IPS-NIHi7 (cell line): ENCODE measurements at regions not wholly inside any gene's neighbourhood (a gene's known extent, or its start where the extent isn't known, plus 50 kb on each side); places are given as distances from the start of the nearest gene placed in this dataset.
"Not testable (repeated sequence)": the region's sequence is repeated elsewhere in the genome, so short reads cannot be mapped to it uniquely, and the experiment has no call there.

Experiments used
- DNase-seq: peaks from one replicate; pipeline ENCODE4 v3.0.0; 2012; ENCODE audit warnings: mixed read lengths; ENCODE audit errors: extremely low spot score

- peak; percentile 50 for DNase-seq
Measured at GRCh38 chr20:52010541-52010940, 181.0 kb downstream of the ZFP64 start.

- DNase-seq, result no peak
Measured at GRCh38 chr20:52008874-52009273, 182.7 kb downstream of the ZFP64 start.

GRCh38 chr20:52004715-52005114, 186.9 kb downstream of the ZFP64 start:
- no peak for DNase-seq

- no peak for DNase-seq
Measured at GRCh38 chr20:52004018-52004417, 187.6 kb downstream of the ZFP64 start.

GRCh38 chr20:52003415-52003814, 188.2 kb downstream of the ZFP64 start:
- DNase-seq, result no peak

DNA sequence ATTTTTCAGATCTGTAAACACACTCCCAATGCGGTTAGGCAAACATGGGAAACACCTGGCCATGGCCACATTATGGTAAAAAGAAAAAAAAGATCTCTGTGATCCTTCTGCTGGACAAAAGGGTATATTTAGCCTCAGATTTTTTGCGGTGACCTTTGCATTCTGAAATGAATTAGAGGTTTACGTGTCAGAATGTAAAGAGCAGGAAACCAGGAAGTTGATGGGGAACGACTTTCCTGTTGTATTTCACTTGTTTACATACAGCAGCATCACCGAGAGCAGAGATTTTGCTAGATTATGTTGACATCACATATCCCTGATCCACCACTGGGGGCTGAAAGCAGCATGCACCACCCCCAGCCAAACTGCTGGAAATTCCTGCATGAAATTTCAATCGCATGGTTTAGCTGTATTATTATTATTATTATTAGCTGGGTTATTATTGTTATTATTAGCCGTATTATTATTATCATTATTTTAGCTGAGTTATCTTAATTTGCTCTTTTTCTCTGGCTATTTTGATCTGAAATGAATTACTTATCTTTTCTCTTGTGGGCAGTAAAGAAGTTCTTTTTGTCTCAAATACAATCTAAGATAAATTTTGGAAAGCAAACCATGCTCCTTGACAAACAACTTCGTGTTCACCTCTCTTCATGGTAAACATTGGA, 189.4 kb downstream of the ZFP64 start:
- DNase-seq, result no peak

DNA sequence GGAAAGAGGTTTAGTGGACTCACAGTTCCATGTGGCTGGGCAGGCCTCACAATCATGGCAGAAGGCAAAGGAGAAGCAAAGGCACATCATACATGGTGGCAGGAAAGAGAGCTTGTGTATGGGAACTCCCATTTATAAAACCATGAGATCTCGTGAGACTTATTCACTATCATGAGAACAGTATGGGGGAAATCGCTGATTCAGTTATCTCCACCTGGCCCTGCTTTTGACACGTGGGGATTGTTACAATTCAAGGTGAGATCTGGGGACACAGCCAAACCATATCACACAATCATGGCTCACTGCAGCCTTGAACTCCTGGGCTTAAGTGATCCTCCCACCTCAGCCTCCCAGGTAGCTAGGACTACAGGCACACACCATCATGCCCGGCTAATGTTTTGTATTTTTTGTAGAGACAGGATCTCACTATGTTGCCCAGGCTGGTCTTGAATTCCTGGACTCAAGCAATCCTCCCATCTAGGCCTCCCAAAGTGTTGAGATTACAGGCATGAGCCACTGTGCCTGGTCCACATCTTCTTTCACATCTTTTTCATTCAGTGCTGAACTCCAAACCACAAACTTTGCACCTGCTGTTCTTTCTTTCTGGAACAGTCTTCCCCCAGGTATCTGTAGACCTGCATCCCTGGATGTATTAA, 194.2 kb downstream of the ZFP64 start:
- not testable (repeated sequence) for DNase-seq

- DNase-seq, result no peak
Measured at GRCh38 chr20:51995551-51995951, 193.2 kb upstream of the SALL4 start.

GRCh38 chr20:51994751-51995417, 192.6 kb upstream of the SALL4 start:
- DNase-seq, result no peak

DNA sequence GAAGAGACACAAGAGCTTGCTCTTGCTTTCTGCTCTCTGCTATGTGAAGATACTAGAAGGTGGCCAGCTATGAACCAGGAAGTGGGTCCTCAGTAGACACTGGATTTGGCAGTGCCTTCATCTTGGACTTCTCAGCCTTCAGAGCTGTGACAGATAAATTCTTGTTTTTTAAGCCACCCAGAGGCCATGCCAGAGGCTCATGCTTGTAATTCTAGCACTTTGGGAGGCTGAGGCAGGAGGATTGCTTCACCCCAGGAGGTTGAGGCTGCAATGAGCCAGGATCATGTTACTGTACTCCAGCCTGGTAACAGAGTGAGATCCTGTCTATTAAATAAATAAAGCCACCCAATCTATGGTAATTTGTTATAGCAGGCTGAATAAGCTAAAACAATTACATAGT, 185.5 kb upstream of the SALL4 start:
- DNase-seq, result no peak

- peak; percentile 53 for DNase-seq
Measured at GRCh38 chr20:51985013-51985415, 182.7 kb upstream of the SALL4 start.

- no peak for DNase-seq
Measured at GRCh38 chr20:51980277-51980676, 178.0 kb upstream of the SALL4 start.

DNA sequence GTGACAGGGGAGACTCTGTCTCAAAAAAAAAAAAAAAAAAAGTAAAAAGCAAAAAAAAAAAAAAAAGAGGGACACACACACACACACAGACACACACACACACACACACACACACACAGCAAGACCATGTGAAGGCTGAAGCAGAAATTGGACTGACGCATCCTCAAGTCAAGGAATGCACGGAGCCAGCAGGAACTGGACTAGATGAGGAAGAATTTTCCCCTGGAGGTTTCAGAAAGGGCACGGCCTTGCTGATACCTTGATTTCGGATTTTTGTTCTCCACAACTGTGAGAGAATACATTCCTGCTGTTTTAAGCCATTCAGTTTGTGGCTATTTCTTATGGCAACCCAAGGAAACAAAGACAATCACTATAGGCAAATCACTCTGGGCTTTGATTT, 176.9 kb upstream of the SALL4 start:
- no peak for DNase-seq

DNA sequence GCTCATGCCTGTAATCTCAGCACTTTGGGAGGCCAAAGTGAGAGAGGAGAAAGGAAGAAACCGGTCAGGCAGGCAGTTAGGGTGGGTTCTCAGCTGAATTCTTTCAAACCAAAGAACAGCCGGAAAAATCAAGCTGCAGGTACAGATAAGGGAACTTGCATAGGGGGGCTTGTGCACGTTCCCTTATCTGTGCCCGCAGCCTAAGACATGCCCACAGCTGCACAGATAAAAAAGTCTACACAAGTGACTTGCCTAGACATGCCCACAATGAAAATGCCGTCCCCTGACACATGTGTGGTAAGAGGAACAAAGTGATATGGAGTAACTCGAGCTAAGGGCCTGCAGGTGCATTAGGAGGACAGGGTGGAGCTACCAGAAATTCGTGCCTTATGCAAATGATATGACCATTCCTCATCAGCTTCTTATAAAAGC, 175.8 kb upstream of the SALL4 start:
- DNase-seq, result no peak

DNA sequence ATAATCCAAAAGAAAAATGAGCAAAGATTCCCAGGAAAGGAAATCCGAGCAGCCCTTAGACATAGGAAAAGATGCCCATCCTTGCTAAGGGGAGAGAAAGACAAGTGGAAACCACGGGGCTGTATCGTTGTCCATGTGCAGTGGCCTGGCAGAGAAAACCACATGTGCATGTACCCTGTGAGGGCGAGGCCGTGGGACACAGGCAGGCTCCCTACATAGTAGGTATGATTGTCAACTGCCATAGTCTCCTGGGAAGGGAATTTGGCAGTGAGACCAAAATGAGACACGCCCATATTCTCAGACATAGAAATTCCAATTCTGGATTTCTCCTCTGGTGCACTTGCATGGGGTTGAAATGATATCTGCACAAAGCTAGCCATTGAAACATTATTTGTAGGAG, 169.7 kb upstream of the SALL4 start:
- DNase-seq, result no peak

DNA sequence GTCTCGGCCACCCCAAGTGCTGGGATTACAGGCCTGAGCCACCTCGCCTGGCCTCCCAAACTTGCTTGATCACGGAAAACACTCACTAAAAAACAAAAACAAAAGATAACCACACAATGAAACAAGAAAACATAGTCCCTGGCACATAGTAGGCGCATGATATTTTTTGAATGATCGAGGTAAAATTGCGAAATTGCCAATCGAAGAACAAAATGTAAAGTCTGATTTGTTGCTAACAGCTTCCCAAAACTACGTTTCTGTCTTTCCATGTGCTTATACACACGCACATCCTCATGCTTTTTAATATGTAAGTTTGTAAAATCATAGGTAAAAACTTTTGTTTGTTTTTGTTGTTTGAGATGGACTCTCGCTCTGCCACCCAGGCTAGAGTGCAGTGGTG, 168.5 kb upstream of the SALL4 start:
- DNase-seq, result no peak

DNA sequence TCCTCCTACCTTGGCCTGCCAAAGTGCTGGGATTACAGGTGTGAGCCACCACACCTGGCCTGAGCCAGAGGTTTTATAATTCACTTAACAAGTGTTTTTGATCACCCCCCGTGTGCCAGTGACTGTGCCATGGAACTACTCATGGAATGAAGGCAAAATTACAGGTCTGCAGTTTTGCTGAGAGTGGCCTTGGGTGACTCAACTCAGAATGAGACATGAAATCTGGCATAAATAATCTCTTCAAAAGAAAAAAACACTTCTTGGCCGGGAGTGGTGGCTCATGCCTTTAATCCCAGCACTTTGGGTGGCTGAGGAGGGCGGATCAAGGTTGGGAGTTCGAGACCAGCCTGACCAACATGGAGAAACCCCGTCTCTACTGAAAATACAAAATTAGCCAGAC, 166.9 kb upstream of the SALL4 start:
- no peak for DNase-seq

DNA sequence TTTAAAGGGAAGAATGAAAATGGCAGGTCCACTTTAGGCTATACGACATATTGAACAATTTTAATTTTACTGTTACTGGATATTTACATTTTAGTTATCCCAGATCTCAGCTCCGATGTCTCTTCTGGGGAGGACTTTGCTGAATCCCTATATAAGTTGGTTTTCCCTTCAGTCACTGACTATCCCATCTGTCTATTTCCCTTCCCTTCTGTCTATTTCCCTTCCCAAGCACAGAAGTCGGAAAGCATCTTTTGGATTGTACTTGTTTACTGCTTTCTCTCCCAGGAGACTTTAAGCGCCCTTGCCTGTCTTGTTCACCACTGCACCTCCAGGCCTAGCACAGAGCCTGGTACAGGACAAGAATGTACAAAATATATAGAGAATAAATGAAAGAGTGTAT, 165.8 kb upstream of the SALL4 start:
- DNase-seq, result no peak

DNA sequence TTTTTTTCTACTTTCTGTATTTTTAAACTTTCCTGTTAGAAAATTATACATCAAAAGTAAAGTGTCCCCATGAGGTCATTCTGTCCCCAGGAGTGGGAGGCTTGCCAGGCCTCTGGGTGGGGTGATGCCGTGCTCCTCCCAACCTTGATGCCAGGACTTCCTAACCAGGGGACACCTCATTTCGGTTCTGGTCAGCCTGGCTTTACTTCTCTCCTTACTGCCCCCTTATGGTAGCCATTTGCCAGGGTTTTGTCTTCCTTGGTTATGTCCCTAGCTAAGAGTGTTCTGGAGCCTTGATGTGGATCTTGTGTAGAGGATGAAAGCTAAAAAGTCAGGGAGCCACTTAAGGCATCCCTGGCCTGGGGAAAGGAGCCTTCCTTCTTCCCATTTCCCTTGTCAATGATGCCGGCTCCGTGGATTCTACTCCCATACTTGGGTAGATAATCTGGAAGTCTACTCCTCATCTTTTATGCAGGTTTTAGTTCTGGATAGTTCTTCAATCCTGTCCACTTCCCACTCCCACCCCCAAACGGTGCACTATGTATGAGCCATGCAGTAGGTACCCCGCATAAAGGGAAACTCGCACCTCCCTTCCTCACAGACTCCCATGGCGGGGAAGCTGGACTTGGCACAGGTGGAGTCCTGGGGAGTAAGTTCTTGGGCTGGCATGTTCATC, 164.1 kb upstream of the SALL4 start:
- peak; percentile 87 for DNase-seq

DNA sequence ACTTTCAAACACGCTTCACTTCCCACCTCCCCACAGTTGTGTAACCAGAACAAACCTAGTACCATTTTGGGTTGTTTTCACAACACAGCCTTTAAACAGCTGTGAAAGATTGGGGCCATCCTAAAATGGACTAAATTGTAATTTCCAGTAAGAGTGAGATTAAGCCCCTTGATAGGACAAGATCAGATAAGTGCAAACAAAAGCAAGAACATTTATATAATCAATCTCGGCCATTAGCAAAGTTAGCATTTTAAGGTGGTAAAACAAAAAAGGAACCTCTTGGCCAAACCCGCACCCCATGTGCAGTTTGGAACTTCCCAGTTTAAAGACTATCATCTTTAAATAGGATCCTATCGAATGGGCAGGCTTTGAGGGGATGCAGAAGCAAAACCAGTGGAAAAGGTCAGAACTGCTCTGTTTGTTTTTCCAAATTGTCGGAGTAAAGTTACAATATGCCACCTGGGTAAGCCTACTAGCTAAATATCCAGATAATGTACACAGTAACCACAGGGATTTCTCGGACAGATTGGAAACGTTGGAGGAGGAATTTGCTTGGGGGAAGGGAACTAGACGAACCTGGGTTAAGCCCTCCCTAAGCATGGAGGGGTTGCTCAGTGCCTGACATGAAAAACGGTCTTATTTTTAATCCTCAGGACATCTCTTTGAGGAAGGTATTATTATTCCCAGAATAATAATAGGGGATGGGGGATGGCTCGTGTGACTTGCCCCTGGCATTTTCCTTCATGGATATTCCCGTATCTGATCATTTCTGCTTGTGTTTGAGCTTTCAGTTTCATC, 159.8 kb upstream of the SALL4 start:
- no peak for DNase-seq

DNA sequence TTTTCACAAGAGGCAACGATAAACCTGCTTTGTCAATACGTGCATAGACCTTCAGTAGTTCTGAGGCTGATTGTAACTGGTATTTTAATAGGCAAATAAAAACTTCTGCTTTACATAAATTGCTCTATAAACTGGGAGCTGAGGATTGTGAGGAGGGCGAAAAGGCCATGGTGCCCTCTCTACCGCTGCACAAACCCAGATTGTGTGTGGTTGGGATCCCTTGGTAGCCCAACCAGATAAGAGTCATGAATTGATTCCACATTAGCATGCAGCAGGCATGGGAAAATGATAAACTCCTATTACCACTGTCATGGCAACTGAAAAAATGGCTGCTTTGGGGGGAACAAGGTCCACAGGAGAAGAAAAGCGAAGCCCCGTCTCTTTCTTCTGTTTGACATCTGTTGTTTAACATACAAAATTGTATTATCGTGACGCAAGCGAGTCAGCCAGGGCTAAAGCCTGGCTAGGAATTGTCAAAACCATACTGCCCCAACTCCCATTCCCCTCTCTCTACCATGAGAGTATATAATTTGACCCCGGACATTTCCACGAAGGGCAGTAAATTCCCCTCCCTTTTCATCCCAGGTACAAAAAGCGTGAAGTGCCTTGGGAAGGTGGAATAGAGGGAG, 157.8 kb upstream of the SALL4 start:
- DNase-seq, result no peak
